Spleen (tissue), 11 donors: ENCODE measurements at regions not wholly inside any gene's neighbourhood (a gene's known extent, or its start where the extent isn't known, plus 50 kb on each side); places are given as distances from the start of the nearest gene placed in this dataset.

ENCODE experiments used
- DNase-seq: peaks from one replicate; pipeline ENCODE4 v3.0.0-alpha.2; 2020
- H3K27ac ChIP-seq, 8 donors: fragments of 200-600 bp; sonication (generic) in 7 of 8; 1 replicate in 4 of 8; 2 replicates in 4 of 8; pipeline versions ENCODE4 v1.5.0 to v1.8.0; 2016 to 2021; ENCODE audit warnings: inconsistent platforms in 4 of 8, mild to moderate bottlenecking in 4 of 8, moderate library complexity in 1 of 8
- H3K27me3 ChIP-seq, 7 donors: fragments of 200-600 bp; sonication (generic) in 6 of 7; replicated peaks in 1 of 7; 1 replicate in 4 of 7; 2 replicates in 3 of 7; pipeline versions ENCODE4 v1.5.0 to v1.8.0; 2016 to 2021; ENCODE audit warnings: inconsistent platforms in 3 of 7, mild to moderate bottlenecking in 1 of 7
- H3K36me3 ChIP-seq, 6 donors: fragments of 200-600 bp; sonication (generic) in 5 of 6; 1 replicate in 4 of 6; 2 replicates in 2 of 6; pipeline versions ENCODE4 v1.5.0 to v1.8.0; 2016 to 2021; ENCODE audit warnings: inconsistent platforms in 2 of 6
- H3K4me1 ChIP-seq, 6 donors: fragments of 200-600 bp; sonication (generic) in 5 of 6; 1 replicate in 3 of 6; 2 replicates in 3 of 6; pipeline versions ENCODE4 v1.5.0 to v1.8.0; 2016 to 2021; ENCODE audit warnings: inconsistent platforms in 3 of 6
- H3K4me3 ChIP-seq, 8 donors: fragments of 200-600 bp; sonication (generic) in 7 of 8; 1 replicate in 4 of 8; 2 replicates in 4 of 8; pipeline versions ENCODE4 v1.5.0 to v1.8.0; 2016 to 2021; ENCODE audit warnings: inconsistent platforms in 4 of 8, mild to moderate bottlenecking in 4 of 8, moderate library complexity in 2 of 8
- H3K9me3 ChIP-seq, 8 donors: fragments of 200-600 bp; sonication (generic) in 7 of 8; 1 replicate in 4 of 8; 2 replicates in 4 of 8; pipeline versions ENCODE4 v1.5.0 to v1.8.0; 2016 to 2021; ENCODE audit warnings: inconsistent platforms in 4 of 8
- CTCF ChIP-seq, 11 experiments: fragments of 200-600 bp in 7 of 11; fragments of 450-650 bp in 4 of 11; sonication (generic) in 4 of 11; IDR thresholded peaks in 8 of 11; conservative IDR thresholded peaks in 3 of 11; 1 replicate in 7 of 11; 2 replicates in 4 of 11; pipeline versions ENCODE4 v1.4.0 to v1.8.0; 2016 to 2021; ENCODE audit warnings: antibody characterized with exemption in 11 of 11, inconsistent platforms in 4 of 11, mild to moderate bottlenecking in 1 of 11
- POLR2A ChIP-seq, 3 donors: fragments of 450-650 bp; IDR thresholded peaks; one replicate each; pipeline ENCODE4 v1.5.1; 2017; ENCODE audit warnings: antibody characterized with exemption in 3 of 3, mild to moderate bottlenecking in 1 of 3
- POLR2AphosphoS5 ChIP-seq, 3 donors: sonication (generic); formaldehyde crosslinking; IDR thresholded peaks; one replicate each; pipeline ENCODE4 v1.5.1; 2017; ENCODE audit warnings: antibody characterized with exemption in 3 of 3
- WGBS, 5 donors: extraction: QIAGEN DNeasy Blood & Tissue Kit in 3 of 5; methylation state at CpG; one replicate each; pipeline versions ENCODE4 v1.1.5 to v1.1.7; 2013 to 2018; 5-methylcytosine and 5-hydroxymethylcytosine counted together
- intact Hi-C: fragments of 100-400 bp; cut with DNase I; formaldehyde crosslinking; loops from one replicate; pipeline ENCODE4 v1.15.0; 2023; ENCODE audit warnings: low total_unique reads
- donor health status: healthy with polysubstance abuse.
- donor health status: DM: no; HTN: no; CAD: no; lungs with moderate emphysema.
- donor health status: DM: no; HTN: no; CAD: no.
- donor health status: Bipolar disorder and iron deficiency.
- donor health status: healthy.
- donor health status: DM: no; HTN: no; CAD: no.
- donor health status: DM: yes; HTN: yes; CAD: no.

- 8 to 28% (median 16%) methylated on average over 2 of the region's 2 CpGs for WGBS, 5 donors
- Histone ChIP-seq H3K27me3 (no peaks in the 10 kb centered on the region), H3K36me3 (no peaks in the 10 kb centered on the region), H3K4me3 (no peak overlapping the region), H3K9me3 (no peaks in the 10 kb centered on the region), H3K4me1 (peaks cover 3 to 39% (median 16%) of the 10 kb centered on the region in 6 donors), H3K27ac (peak overlapping the region in 7 of 8 donors; percentile 36 to 68 (median 56))
- no peak for DNase-seq
- intact Hi-C loops, result loop anchor here (10.0 kb wide), 1 partner anchor 536 kb away; no protein-coding TSS in a partner anchor
- TF ChIP-seq POLR2A (IDR thresholded peaks at IDR 0.05) (no peak), CTCF (IDR thresholded peaks at IDR 0.05 in 8 of 11, conservative IDR thresholded peaks at IDR 0.05 in 3 of 11) (no peak), POLR2AphosphoS5 (IDR thresholded peaks at IDR 0.05) (no peak)
These were observed 137.9 kb upstream of the VRK2 start for GRCh38 chr2:57908736-57909161.

- H3K36me3 ChIP-seq, result no peaks in the 10 kb centered on the region
- no peaks in the 10 kb centered on the region for H3K27me3 ChIP-seq
- 92 to 100% (median 94%) methylated on average over 1 of the region's 1 CpG for WGBS, 5 donors
- TF ChIP-seq POLR2A (IDR thresholded peaks at IDR 0.05) (no peak), CTCF (IDR thresholded peaks at IDR 0.05 in 8 of 11, conservative IDR thresholded peaks at IDR 0.05 in 3 of 11) (no peak), POLR2AphosphoS5 (IDR thresholded peaks at IDR 0.05) (no peak)
- H3K4me3 ChIP-seq, result no peak overlapping the region
- intact Hi-C loops, result no loop called here
- no peak overlapping the region for H3K27ac ChIP-seq
- no peaks in the 10 kb centered on the region for H3K9me3 ChIP-seq
- no peak for DNase-seq
- no peaks in the 10 kb centered on the region for H3K4me1 ChIP-seq
These were observed 128.5 kb upstream of the VRK2 start for GRCh38 chr2:57918126-57918525.

GRCh38 chr2:57920342-57920939, 126.2 kb upstream of the VRK2 start:
- TF ChIP-seq POLR2AphosphoS5 (IDR thresholded peaks at IDR 0.05), result no peak
- TF ChIP-seq POLR2A (IDR thresholded peaks at IDR 0.05), result no peak
- TF ChIP-seq CTCF (IDR thresholded peaks at IDR 0.05 in 8 of 11, conservative IDR thresholded peaks at IDR 0.05 in 3 of 11), result no peak
- intact Hi-C loops, result no loop called here
- 82 to 88% (median 85%) methylated on average over 5 of the region's 5 CpGs for WGBS, 5 donors
- Histone ChIP-seq H3K4me1 (no peaks in the 10 kb centered on the region), H3K36me3 (no peaks in the 10 kb centered on the region), H3K9me3 (peaks cover 0 to 12% (median 0%) of the 10 kb centered on the region in 8 donors), H3K27me3 (no peaks in the 10 kb centered on the region), H3K27ac (no peak overlapping the region), H3K4me3 (no peak overlapping the region)
- DNase-seq, result no peak

- H3K27ac ChIP-seq, result no peak overlapping the region
- H3K4me1 ChIP-seq, result no peaks in the 10 kb centered on the region
- H3K9me3 ChIP-seq, result peaks cover 0 to 76% (median 68%) of the 10 kb centered on the region in 8 donors
- DNase-seq, result no peak
- H3K36me3 ChIP-seq, result no peaks in the 10 kb centered on the region
- H3K4me3 ChIP-seq, result no peak overlapping the region
- no peaks in the 10 kb centered on the region for H3K27me3 ChIP-seq
- TF ChIP-seq CTCF (IDR thresholded peaks at IDR 0.05 in 8 of 11, conservative IDR thresholded peaks at IDR 0.05 in 3 of 11) (no peak), POLR2A (IDR thresholded peaks at IDR 0.05) (no peak), POLR2AphosphoS5 (IDR thresholded peaks at IDR 0.05) (no peak)
- intact Hi-C loops, result no loop called here
These were observed 111.9 kb upstream of the VRK2 start for GRCh38 chr2:57934659-57935058.
